HG03571 (cell line): ENCODE measurements at regions not wholly inside any gene's neighbourhood (a gene's known extent, or its start where the extent isn't known, plus 50 kb on each side); places are given as distances from the start of the nearest gene placed in this dataset.
A peak's percentile ranks its signal among the peaks of the same experiment; 100 is the strongest.
"Not testable (repeated sequence)": the region's sequence is repeated elsewhere in the genome, so short reads cannot be mapped to it uniquely, and the experiment has no call there.

Experiments used
- ATAC-seq: cut with Tn5 transposase; IDR thresholded peaks from one replicate; pipeline ENCODE4 v1.9.1; 2021; ENCODE audit not compliant: unreplicated experiment

DNA sequence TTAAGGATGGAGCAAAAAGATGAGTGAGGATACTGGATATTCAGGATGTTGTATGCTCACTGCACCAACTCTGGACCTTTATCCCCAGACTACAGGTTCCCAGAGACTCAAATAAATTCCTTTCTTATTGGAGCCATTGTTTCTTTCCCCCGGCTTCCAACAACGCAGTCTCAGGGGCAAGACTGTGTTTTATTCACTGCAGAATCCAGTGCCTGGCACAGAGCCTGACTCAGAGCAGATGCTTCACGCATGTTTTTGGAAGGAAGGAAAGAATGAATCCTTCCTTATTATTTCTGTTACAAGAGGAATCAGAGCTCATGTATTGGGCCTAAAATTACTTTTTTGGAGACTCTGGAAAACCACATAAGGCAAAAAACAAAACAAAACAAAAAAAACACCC lies 96.0 kb upstream of the VGLL4 start:
- ATAC-seq, result no peak

DNA sequence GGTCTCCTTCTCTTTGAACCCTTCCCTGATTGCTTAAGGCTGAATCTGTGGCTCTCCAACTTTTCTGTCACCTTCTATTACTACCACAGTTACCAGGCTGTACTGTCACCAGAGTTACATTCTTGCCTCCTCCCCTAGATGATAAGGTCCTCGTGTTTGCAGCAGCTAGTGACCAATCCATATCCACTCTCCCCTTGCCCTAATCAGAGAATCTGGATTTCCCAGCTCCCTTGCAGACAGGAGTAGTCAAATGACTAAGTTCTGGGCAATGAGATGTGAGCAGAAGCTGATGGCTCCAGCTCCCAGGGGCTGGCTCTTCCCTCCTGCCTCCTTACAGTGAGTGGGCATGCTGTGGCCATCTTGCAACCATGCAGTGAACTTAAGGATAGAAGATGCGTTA lies 95.4 kb upstream of the VGLL4 start:
- no peak for ATAC-seq

DNA sequence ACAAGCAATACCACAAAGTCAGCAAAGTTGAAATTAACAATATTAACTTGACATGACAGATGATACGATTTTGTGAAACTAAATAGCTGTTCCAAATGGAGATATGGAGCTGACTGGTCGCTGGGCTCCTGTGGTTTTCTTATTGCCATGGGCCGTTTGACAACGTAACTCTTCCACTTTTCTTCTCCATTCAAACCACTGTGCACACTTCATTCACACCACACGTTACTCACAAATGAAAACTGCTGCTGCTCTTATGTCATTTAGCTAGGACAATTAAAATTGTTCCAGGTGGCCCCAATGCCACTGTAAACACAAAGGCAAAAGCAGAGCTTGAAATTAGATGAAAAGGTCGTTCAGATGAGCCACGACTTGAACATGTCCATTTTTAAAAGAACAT lies 94.0 kb upstream of the VGLL4 start:
- ATAC-seq, result no peak

DNA sequence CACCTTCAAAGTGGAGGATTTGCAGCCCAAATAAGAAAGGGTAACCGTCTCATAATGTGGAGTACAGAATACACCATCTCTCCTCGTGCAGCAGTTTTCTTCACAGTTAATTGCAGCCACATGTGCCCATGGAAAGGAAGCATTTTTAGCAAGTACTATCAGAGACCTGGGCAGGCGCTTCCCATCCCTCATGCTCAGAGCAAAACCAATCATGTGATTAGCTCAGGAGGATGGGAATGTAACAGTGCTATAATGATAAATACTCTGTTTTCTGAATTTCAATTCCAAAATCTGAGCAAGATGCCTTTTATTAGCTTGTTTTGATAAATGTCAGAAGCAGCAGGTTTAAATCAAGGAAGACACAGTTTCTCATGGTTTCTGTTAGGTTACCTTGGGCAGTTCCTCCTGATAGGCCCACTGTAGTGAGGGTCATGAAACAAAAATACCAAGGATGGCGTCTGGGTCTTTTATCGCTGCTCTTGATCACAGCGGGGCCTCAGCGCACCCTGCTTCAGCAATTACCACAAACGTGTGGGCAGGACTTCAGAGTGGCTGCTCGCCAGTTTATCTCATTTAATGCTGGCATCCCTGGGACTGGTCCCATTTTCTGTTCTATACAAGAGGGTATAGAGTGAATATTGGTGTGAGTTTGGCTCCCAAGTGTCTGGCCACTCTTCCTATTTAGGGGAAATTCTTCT lies 92.6 kb upstream of the VGLL4 start:
- ATAC-seq, result no peak

DNA sequence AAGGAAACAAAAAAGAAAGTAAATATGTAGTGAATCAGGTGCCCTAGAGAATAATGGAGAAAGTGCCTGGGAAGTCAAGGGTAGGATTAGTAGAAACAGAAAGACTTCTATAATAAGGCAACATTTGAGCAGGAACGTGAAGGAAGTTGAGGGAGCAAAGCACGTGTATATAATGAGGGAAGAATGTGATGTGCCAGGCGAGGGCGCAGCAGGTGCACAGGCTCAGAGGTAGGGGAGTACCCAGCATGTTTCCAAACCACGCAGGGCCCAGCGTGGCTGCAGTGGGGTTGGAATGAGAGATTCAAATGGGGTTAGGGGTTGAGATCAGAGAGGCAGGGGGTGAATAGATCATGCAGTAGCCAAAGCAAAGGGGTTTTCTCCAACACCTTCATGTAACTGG lies 91.9 kb upstream of the VGLL4 start:
- no peak for ATAC-seq

DNA sequence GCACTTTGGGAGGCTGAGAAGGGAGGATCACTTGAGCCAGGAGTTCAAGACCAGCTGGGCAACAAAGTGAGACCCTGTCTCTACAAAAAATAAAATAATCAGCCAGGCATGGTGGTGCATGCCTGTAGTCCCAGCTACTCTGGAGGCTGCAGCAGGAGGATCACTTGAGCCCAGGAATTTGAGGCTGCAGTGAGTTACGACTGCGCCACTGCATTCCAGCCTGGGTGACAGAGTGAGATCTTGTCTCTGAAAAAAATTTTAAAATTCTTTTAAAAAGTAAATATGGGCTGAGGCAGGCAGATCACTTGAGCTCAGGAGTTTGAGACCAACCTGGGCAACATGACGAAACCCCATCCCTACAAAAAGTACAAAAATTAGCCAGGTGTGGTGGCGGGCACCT lies 91.4 kb upstream of the VGLL4 start:
- not testable (repeated sequence) for ATAC-seq

DNA sequence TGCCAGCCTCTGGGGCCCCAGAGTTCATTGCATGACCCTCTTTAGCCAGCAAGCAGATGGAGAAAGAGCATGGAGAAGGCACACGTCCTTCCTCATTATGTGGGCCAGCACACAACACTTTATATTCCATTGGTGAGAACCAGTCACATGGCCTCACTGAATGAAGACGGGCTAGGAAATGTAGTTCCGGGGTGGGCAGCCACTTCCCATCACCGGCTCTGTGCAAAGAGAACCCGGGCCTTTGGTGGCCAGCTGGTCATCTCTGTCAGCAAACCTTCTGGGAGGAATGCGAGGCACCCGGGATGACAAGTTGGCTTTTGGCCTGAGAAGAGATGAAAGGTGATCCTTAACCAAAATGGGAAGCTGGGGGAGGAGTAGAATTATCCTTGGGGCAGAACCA lies 90.2 kb upstream of the VGLL4 start:
- no peak for ATAC-seq

DNA sequence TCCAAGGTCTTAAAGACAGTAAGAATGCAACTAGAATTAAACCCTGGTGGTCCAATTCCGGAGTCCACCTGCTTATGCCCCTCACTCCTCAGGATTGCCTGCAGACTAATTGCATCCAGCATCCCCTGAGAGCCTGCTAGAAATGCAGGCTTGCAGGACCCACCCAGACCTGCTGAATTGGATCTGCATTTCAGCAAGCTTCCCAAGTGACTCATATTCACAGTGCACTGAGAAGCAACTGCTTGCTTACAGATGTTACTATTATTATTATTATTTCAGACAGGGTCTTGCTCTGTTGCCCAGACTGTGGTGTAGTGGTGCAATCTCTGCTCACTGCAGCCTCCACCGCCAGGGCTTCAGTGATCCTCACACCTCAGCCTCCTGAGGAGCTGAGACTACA lies 83.5 kb upstream of the VGLL4 start:
- no peak for ATAC-seq

DNA sequence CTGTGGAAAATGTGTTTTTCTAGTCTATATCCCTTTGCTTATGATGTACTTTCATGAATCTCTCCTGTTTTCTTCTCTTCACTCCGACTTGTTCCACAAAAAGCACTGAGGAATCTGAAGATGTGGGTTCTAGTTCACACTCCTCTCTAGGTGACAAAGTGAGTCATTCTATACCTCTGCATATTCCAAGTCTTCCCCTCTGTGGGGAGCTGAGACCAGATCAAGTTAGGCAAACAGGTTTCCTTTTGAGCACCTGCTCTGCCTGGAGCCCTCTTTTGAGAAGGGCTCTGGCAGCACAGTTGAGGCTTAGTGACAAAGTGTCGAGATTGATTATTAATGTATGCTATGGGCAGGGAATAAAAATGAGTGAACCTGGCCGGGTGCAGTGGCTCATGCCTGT lies 82.4 kb upstream of the VGLL4 start:
- ATAC-seq, result no peak

DNA sequence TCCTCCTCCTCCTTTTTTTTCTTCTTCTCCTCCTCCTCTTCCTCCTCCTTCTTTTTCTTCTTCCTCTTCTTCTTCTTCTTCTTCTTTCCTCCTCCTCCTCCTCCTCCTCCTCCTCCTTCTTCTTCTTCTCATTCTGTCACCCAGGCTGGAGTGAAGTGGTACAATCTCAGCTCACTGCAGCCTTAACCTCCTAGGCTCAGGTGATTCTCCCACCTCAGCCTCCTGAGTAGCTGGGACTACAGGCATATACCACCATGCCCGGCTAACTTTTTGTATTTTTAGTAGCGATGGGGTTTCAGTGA lies 81.6 kb upstream of the VGLL4 start:
- ATAC-seq, result not testable (repeated sequence)

DNA sequence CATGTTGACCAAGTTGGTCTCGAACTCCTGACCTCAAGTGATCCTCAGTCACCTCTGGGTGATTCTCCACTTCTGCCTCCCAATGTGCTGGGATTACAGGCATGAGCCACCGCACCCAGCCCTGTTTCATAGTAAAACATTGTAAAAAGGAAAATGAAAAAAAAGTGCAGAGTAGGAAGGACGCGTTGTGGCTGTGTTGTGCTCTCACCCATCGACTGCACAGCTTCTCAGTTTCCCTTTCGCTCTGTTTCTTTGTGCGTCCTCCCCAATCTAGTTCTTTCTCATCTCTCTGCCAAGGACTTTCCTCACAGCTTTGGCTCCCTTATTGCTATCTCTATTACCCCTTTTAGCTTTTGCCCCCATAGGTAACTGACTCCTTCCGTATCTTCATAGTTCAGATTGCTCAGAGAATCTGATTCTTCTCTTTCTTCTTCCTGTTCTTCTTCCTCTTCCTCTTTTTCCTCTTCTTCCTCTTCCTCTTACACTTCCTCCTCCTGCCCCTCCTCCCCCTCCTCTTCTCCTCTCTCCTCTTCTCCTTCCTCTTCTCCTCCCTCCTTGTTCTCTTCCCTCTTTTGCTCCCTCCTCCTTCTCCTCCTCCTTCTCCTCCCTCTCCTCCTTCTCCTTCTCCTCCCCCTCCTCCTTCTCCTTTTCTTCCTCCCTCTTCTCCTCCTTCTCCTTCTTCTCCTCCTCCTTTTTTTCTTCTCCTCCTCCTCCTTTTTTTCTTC lies 81.1 kb upstream of the VGLL4 start:
- no peak for ATAC-seq

DNA sequence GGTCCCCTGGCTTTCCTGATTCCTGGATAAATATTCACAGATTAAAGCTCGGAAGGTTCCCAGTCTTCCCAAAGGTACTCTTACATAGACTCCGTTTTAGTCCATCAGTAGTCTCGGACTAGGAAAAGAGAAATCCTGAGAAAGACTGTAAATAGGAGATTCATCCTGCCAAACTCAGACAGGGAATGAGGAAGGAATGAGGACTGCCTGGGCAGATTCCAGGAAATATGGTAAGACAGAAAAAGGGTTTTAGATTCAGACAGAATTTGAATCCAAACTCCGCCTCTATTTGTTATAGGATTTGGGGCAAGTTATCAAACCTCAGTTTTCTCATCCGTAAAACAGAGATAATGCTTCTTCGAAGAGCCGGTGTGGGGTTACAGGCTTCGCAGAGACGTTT lies 77.8 kb upstream of the VGLL4 start:
- no peak for ATAC-seq

DNA sequence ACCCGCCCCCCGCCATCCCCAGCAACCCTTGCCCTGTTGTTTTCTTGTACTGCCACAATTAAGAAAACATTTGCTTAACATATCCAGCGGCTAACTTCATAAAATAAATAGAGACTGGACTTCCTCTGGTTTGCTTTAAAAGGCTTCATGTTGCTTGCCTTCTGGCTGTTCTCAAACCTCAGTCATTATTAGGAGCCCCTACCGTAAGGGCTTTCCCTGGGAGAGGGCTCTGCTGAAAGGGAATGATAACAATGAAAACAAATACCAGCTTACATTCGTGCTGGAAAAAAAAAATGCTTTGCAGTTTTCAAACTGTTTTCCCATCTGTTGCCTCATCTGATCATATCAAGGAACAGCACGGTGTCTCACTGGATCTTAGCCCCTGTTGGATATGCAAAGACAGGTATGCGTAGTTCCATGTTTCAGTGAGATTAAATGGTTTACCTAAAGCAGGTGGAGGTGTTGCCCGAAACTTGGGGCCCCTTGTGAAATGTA lies 77.2 kb upstream of the VGLL4 start:
- no peak for ATAC-seq

DNA sequence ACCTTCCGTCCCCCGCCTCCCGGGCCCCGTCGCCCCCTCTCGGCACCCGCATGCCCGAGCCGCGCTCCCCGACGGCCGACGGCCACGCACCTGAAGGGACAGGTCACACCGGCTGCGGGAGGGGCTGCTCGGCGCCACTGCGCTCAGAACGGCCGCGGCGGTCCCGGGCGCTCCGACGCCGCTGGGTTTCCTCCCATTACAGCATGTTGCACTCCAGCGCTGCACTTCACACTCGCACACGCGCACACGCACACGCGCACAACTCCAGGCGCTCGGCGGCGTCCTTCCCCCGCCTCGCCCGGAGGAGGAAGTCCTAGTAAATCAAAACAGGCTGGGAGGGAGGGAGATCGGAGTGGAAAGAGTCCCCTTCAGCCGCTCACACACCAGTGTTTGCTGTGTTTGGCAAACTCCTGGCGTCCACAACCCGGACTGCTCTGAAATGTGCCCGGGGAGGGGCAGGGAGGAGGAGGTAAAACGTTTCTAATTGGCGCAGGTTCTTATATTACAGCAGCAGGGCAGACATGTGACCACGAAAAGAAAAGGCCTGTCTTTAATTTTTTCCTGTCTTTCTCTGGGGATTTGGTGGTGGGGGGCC lies 76.7 kb upstream of the VGLL4 start:
- ATAC-seq, result peak; percentile 24

DNA sequence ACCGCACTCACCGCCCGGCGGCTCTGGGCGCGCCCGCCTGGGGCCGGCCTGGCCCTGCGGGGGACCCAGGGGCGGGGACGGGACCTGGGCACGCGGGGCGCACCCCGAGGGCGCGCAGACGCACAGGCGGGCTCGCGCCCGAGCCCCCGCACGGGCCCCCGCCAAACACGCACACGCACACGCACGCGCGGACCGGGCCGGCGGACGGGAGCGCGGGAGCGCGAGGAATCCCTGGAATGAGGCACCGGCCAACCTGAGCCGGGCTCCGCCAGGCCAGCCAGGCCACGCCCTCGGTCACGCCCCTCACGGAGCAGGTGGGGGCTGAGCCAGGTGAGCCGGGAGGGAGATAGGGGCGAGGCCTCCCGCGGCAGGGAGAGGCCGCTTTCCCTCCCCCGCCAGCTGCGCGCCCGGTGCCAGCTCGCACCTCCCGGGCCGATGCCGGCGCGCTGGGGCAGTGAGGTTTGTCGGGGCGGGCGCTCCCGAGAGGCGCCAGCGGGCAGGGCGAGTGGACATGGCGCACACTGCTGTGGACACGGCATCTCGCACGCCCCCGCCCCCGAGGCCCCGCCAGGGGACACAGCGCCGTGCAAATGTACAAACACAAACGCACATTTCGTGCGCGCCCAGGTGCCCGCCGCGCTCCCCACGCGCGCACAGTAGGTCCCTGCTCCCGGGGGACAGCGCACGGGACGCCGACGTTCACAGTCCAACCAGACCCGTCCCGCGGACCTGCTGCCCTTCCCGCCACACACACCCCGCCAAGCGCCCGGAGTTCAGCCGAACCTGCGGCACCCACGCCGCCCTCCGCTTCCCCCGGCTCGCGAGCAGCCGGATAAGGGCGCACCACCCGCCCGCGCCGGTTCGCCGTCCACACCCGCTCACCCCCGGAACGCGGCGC lies 75.9 kb upstream of the VGLL4 start:
- ATAC-seq, result peak; percentile 67

DNA sequence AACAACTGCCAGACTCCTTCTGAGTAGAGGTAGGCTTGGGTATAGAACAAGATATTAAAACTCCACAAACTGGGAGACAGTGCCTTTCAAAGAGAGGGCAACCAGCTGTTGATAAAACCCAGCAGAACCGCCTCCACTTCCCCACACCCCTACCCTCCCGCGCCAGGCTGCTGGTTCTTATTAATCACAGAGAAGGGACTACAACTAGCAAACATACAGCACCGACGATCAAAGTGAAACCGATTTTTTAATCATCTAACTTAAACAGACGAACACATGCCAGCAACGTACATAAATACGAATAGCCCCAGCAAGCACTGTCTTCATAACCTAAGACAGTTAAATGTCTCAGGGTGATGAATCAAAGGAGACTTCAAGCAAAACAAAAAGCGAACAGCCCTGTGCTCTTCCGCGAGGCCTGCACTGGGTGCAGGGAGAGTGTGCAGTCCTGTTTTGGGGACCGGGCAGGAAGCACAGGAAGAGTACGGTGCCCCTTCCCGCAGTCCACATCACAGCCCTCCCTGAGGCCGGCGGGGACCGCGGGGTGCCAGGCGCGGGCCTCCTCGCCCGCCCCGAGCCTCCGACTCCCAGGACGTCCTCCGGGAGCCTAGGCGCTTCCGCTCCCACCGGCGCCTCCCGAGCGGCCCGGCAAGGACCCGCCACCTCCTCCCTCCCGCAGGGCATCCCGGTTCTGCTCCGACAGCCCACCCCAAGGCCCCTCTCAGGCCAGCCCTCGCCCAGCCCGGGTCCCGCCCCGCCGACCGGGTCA lies 75.1 kb upstream of the VGLL4 start:
- peak; percentile 9 for ATAC-seq

DNA sequence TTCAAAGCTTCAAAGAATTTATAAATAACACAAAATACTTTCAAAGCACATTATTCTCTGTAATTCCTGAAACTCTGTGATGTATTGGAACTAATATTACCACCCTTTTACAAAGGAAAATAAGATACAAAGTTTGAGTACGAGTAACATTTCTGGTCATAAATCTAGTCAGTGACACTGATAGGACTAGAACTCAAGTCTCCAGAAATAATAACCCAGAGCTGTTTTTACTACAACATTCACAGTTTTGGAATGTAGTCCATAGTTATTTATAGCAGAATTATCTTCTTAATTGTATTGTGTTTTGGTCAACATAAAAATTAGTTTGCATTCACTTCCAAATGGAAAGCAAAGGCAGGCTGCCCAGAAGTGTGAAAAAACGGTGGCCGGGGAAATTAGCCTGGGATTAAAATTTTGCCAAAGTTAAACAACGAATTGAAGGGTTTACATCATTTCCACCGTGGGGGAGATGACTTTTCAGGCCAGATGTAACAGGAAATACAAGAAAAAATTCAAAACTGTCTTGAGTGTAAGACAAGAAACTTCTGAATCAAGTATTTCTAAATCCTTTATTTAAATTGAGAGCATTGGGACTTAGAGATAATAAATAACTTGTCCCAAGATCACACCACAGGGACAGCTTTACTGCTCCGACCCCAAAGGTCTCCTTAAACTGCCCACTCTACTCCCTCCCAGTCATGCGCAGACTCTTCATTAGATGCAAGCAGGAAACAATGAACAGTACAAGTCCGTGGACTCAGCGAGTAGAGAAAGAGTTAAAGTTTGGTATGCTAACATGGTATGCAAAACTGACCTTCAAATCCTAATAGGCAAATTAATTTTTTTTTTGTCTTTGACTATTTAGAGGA lies 74.3 kb upstream of the VGLL4 start:
- ATAC-seq, result no peak

DNA sequence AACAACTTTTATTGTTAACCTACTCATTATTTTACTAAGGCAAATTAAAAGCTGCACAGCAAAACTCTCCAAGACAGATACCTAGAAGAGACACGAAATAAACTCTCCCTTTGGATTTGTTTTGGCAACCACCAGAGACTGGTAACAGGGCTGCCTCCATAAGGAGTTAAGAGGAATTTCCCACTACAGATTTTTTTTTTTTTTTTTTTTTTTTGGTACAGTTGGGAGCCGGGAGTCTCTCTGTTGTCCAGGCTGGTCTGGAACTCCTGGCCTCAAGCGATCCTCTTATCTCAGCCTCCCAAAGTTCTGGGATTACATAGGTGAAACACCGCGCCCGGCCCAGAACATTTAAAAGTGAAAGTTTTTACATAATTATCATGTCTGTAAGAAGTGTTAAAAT lies 73.6 kb upstream of the VGLL4 start:
- ATAC-seq, result no peak

DNA sequence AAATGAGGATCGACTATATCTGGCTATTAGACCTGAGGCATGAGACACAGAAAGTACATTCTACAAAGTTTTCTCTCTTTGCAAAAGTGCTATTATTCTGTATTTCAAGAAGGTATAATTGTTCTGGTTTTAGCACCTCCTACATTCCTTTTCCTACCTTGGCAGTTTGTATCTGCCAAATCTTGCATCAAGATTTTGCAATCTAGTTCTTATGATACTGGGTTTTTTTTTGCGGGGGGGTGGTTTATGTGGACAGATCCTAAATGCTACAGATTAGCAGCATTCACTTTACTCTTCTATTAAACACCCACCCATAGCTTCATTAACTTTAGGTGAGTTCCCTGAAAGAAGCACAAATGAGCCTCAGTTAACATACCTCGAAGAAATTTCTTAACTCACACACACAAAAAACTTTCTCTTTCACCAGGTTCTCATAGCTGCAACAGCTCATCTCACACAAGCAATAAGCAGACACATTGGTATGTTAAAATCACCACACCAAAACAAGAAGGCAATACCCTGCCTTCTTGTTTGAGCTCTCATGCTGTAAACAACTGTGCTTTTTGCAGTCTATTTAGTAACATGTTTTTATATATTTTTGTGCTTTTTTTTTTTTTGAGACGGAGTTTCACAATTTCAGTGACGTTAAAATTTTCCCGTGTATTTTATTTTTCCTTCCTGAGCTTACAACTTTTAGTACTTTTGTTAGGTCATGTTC lies 73.0 kb upstream of the VGLL4 start:
- no peak for ATAC-seq
